ENCODE measurements at regions not wholly inside any gene's neighbourhood (a gene's known extent, or its start where the extent isn't known, plus 50 kb on each side); places are given as distances from the start of the nearest gene placed in this dataset.

DNA sequence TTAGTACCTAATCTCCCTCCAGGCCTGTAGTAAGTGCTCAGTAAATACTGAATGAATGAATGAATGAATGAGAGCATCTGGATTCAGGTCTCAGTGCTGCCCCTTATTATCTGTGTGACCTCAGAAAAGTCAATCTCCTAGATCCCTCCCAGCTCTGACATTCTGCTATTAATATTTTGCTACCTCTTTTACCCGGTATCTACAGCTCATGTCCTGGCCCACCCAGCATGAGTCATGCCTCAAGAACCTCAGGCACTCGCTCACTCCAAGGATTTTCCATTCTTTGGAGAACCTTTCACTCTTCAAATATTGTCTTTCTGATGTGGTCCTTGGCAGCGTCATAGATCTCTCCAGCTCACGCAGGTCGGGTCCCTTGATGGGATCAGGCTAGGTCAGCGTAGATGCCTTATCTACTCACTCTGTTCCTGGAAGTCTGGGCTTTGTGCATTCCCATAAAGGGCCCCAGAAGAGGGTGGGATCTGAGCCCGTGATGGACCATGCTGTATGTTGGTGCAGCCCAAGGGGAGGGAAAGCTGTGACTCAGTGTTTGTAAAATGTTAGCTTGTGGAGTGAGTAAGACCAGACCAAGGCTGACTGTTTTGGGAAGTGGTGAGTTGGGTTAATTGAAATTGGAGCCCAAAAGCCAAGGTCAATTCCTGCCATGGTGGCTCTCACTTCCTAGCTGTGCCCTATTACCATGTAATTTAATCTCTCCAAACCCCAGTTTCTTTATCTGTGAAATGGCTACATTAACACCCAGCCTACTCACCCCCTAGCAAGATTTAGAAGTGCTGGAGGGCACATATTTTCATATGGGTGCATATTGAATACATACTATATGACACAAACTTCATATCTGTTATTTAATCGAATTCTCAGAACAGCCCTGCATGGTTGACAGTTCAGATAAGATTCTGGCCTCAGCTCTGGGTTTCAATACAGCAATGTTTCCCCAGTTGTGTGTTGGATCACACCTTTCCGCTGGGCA is 214.1 kb upstream of the USP24 start (continued):
- TF ChIP-seq, protein P1, sequence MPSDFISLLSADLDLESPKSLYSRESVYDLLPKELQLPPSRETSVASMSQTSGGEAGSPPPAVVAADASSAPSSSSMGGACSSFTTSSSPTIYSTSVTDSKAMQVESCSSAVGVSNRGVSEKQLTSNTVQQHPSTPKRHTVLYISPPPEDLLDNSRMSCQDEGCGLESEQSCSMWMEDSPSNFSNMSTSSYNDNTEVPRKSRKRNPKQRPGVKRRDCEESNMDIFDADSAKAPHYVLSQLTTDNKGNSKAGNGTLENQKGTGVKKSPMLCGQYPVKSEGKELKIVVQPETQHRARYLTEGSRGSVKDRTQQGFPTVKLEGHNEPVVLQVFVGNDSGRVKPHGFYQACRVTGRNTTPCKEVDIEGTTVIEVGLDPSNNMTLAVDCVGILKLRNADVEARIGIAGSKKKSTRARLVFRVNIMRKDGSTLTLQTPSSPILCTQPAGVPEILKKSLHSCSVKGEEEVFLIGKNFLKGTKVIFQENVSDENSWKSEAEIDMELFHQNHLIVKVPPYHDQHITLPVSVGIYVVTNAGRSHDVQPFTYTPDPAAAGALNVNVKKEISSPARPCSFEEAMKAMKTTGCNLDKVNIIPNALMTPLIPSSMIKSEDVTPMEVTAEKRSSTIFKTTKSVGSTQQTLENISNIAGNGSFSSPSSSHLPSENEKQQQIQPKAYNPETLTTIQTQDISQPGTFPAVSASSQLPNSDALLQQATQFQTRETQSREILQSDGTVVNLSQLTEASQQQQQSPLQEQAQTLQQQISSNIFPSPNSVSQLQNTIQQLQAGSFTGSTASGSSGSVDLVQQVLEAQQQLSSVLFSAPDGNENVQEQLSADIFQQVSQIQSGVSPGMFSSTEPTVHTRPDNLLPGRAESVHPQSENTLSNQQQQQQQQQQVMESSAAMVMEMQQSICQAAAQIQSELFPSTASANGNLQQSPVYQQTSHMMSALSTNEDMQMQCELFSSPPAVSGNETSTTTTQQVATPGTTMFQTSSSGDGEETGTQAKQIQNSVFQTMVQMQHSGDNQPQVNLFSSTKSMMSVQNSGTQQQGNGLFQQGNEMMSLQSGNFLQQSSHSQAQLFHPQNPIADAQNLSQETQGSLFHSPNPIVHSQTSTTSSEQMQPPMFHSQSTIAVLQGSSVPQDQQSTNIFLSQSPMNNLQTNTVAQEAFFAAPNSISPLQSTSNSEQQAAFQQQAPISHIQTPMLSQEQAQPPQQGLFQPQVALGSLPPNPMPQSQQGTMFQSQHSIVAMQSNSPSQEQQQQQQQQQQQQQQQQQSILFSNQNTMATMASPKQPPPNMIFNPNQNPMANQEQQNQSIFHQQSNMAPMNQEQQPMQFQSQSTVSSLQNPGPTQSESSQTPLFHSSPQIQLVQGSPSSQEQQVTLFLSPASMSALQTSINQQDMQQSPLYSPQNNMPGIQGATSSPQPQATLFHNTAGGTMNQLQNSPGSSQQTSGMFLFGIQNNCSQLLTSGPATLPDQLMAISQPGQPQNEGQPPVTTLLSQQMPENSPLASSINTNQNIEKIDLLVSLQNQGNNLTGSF (CRISPR knock-in tag; IDR thresholded peaks at IDR 0.05) = no peak
- TF ChIP-seq MZF1 (CRISPR knock-in tag; IDR thresholded peaks at IDR 0.05; ENCODE audit: borderline replicate concordance) (no peak), ZNF205 (CRISPR knock-in tag; IDR thresholded peaks at IDR 0.05) (peak; percentile 73; the same call in 1 of the 2 replicates), MYC (CRISPR knock-in tag; IDR thresholded peaks at IDR 0.05; ENCODE audit: borderline replicate concordance) (no peak; the same call in 1 of the 2 replicates), HNF4A (CRISPR knock-in tag; IDR thresholded peaks at IDR 0.05) (peak; percentile 76), CREB1 (IDR thresholded peaks at IDR 0.05) (peak; percentile 91), CREB1 (CRISPR knock-in tag; IDR thresholded peaks at IDR 0.05) (peak; percentile 96), SATB2 (CRISPR knock-in tag; IDR thresholded peaks at IDR 0.05) (no peak), HIVEP1 (CRISPR knock-in tag; IDR thresholded peaks at IDR 0.05) (0 out of 2 replicates have a peak, but pooled peaks have one; percentile 49), HMG20B (CRISPR knock-in tag; conservative IDR thresholded peaks at IDR 0.05) (peak; percentile 94), KDM3A (CRISPR knock-in tag; IDR thresholded peaks at IDR 0.05; ENCODE audit: low read depth) (peak; percentile 88), SP5 (CRISPR knock-in tag; IDR thresholded peaks at IDR 0.05; ENCODE audit: borderline replicate concordance, low read depth) (peak; percentile 99), HOXA7 (CRISPR knock-in tag; IDR thresholded peaks at IDR 0.05) (no peak)
- TF ChIP-seq, protein P2, sequence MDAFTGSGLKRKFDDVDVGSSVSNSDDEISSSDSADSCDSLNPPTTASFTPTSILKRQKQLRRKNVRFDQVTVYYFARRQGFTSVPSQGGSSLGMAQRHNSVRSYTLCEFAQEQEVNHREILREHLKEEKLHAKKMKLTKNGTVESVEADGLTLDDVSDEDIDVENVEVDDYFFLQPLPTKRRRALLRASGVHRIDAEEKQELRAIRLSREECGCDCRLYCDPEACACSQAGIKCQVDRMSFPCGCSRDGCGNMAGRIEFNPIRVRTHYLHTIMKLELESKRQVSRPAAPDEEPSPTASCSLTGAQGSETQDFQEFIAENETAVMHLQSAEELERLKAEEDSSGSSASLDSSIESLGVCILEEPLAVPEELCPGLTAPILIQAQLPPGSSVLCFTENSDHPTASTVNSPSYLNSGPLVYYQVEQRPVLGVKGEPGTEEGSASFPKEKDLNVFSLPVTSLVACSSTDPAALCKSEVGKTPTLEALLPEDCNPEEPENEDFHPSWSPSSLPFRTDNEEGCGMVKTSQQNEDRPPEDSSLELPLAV (CRISPR knock-in tag; conservative IDR thresholded peaks at IDR 0.05; ENCODE audit: low read depth) = no peak
- TF ChIP-seq, protein P3, sequence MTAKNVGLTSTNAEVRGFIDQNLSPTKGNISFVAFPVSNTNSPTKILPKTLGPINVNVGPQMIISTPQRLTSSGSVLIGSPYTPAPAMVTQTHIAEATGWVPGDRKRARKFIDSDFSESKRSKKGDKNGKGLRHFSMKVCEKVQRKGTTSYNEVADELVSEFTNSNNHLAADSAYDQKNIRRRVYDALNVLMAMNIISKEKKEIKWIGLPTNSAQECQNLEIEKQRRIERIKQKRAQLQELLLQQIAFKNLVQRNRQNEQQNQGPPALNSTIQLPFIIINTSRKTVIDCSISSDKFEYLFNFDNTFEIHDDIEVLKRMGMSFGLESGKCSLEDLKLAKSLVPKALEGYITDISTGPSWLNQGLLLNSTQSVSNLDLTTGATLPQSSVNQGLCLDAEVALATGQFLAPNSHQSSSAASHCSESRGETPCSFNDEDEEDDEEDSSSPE (CRISPR knock-in tag; IDR thresholded peaks at IDR 0.05) = no peak; the same call in 1 of the 2 replicates
- TF ChIP-seq, protein P4, sequence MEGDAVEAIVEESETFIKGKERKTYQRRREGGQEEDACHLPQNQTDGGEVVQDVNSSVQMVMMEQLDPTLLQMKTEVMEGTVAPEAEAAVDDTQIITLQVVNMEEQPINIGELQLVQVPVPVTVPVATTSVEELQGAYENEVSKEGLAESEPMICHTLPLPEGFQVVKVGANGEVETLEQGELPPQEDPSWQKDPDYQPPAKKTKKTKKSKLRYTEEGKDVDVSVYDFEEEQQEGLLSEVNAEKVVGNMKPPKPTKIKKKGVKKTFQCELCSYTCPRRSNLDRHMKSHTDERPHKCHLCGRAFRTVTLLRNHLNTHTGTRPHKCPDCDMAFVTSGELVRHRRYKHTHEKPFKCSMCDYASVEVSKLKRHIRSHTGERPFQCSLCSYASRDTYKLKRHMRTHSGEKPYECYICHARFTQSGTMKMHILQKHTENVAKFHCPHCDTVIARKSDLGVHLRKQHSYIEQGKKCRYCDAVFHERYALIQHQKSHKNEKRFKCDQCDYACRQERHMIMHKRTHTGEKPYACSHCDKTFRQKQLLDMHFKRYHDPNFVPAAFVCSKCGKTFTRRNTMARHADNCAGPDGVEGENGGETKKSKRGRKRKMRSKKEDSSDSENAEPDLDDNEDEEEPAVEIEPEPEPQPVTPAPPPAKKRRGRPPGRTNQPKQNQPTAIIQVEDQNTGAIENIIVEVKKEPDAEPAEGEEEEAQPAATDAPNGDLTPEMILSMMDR (CRISPR knock-in tag; IDR thresholded peaks at IDR 0.05) = no peak
- TF ChIP-seq, protein P5, sequence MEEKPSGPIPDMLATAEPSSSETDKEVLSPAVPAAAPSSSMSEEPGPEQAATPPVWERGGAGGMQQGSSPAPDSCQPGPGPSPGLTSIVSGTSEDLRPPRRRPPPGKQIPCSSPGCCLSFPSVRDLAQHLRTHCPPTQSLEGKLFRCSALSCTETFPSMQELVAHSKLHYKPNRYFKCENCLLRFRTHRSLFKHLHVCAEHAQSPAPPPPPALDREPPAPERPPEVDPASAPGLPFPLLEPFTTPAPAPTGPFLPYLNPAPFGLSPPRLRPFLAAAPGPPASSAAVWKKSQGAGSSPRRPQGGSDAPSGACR (CRISPR knock-in tag; IDR thresholded peaks at IDR 0.05) = no peak
- TF ChIP-seq, protein P6, sequence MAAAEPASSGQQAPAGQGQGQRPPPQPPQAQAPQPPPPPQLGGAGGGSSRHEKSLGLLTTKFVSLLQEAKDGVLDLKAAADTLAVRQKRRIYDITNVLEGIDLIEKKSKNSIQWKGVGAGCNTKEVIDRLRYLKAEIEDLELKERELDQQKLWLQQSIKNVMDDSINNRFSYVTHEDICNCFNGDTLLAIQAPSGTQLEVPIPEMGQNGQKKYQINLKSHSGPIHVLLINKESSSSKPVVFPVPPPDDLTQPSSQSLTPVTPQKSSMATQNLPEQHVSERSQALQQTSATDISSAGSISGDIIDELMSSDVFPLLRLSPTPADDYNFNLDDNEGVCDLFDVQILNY (CRISPR knock-in tag; conservative IDR thresholded peaks at IDR 0.05) = no peak
